Left ventricle myocardium inferior (tissue), 1 donor: ENCODE measurements at regions not wholly inside any gene's neighbourhood (a gene's known extent, or its start where the extent isn't known, plus 50 kb on each side); places are given as distances from the start of the nearest gene placed in this dataset.

ENCODE experiments used
- DNase-seq: peaks from one replicate; pipeline ENCODE4 v3.0.0-alpha.2; 2020
- H3K27ac ChIP-seq: fragments of 200-600 bp; replicated peaks from 2 replicates; pipeline ENCODE4 v1.8.0; 2021
- H3K27me3 ChIP-seq: fragments of 200-600 bp; 2 replicates; pipeline ENCODE4 v1.8.0; 2021; ENCODE audit warnings: low read depth
- H3K36me3 ChIP-seq: fragments of 200-600 bp; 2 replicates; pipeline ENCODE4 v1.8.0; 2021
- H3K4me1 ChIP-seq: fragments of 200-600 bp; 2 replicates; pipeline ENCODE4 v1.8.0; 2021
- H3K4me3 ChIP-seq: fragments of 200-600 bp; 2 replicates; pipeline ENCODE4 v1.8.0; 2021; ENCODE audit warnings: mild to moderate bottlenecking, moderate library complexity
- H3K9me3 ChIP-seq: fragments of 200-600 bp; replicated peaks from 2 replicates; pipeline ENCODE4 v1.8.0; 2021
- intact Hi-C: fragments of 100-400 bp; cut with micrococcal nuclease; formaldehyde crosslinking; loops from one replicate; pipeline ENCODE4 v1.11.0; 2022
- TF ChIP-seq, protein P1 (sequence below): fragments of 200-600 bp; IDR thresholded peaks from 2 replicates; pipeline ENCODE4 v1.8.0; 2021; ENCODE audit warnings: antibody characterized with exemption, mild to moderate bottlenecking, borderline replicate concordance
- donor health status: DM: no; HTN: yes; CAD: no; lungs with severe emphysema.

GRCh38 chr3:64924961-64925360, 237.2 kb upstream of the ADAMTS9 start:
- no peak overlapping the region for H3K27ac ChIP-seq
- H3K4me3 ChIP-seq, result no peak overlapping the region
- intact Hi-C loops, result no loop called here
- no peaks in the 10 kb centered on the region for H3K27me3 ChIP-seq
- no peak for DNase-seq
- peaks cover 22% of the 10 kb centered on the region for H3K4me1 ChIP-seq
- H3K36me3 ChIP-seq, result no peaks in the 10 kb centered on the region
- H3K9me3 ChIP-seq, result no peaks in the 10 kb centered on the region
- TF ChIP-seq, protein P1, sequence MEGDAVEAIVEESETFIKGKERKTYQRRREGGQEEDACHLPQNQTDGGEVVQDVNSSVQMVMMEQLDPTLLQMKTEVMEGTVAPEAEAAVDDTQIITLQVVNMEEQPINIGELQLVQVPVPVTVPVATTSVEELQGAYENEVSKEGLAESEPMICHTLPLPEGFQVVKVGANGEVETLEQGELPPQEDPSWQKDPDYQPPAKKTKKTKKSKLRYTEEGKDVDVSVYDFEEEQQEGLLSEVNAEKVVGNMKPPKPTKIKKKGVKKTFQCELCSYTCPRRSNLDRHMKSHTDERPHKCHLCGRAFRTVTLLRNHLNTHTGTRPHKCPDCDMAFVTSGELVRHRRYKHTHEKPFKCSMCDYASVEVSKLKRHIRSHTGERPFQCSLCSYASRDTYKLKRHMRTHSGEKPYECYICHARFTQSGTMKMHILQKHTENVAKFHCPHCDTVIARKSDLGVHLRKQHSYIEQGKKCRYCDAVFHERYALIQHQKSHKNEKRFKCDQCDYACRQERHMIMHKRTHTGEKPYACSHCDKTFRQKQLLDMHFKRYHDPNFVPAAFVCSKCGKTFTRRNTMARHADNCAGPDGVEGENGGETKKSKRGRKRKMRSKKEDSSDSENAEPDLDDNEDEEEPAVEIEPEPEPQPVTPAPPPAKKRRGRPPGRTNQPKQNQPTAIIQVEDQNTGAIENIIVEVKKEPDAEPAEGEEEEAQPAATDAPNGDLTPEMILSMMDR, result no peak

DNA sequence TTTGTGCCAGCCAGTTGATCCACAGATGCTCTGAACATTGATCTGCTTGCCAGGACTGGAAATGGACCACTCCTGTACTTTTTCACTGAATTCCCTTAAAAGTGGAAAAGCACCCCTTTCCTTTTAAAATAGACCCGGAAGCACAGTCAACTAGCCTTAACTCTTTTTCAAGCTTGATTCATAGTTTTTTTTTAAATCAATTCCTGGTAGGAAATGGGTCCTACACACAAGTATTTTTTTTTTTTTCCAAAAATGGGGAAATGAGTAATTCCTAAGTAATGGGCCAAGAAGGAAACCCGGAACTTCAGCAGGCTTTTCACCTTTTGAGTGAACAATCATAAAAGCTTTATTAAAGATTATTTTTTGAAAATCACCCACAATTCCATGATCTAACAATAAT, 234.4 kb upstream of the ADAMTS9 start:
- no peaks in the 10 kb centered on the region for H3K27me3 ChIP-seq
- TF ChIP-seq, protein P1, result no peak
- DNase-seq, result no peak
- H3K36me3 ChIP-seq, result no peaks in the 10 kb centered on the region
- intact Hi-C loops, result no loop called here
- peak overlapping the region; percentile 52 for H3K27ac ChIP-seq
- H3K9me3 ChIP-seq, result no peaks in the 10 kb centered on the region
- H3K4me1 ChIP-seq, result peaks cover 46% of the 10 kb centered on the region
- no peak overlapping the region for H3K4me3 ChIP-seq

GRCh38 chr3:64921281-64922065, 233.7 kb upstream of the ADAMTS9 start:
- Histone ChIP-seq H3K27me3 (no peaks in the 10 kb centered on the region), H3K27ac (peak overlapping the region; percentile 52), H3K4me1 (peaks cover 53% of the 10 kb centered on the region), H3K4me3 (no peak overlapping the region), H3K9me3 (no peaks in the 10 kb centered on the region), H3K36me3 (no peaks in the 10 kb centered on the region)
- intact Hi-C loops, result no loop called here
- TF ChIP-seq, protein P1, result no peak
- DNase-seq, result no peak

GRCh38 chr3:64919934-64920333, 232.1 kb upstream of the ADAMTS9 start:
- Histone ChIP-seq H3K27ac (peak overlapping the region; percentile 57), H3K9me3 (no peaks in the 10 kb centered on the region), H3K4me1 (peaks cover 68% of the 10 kb centered on the region), H3K27me3 (no peaks in the 10 kb centered on the region), H3K36me3 (no peaks in the 10 kb centered on the region), H3K4me3 (no peak overlapping the region)
- intact Hi-C loops, result no loop called here
- DNase-seq, result no peak
- TF ChIP-seq, protein P1, result no peak

- intact Hi-C loops, result no loop called here
- Histone ChIP-seq H3K36me3 (no peaks in the 10 kb centered on the region), H3K27me3 (no peaks in the 10 kb centered on the region), H3K9me3 (no peaks in the 10 kb centered on the region), H3K4me3 (no peak overlapping the region), H3K4me1 (peaks cover 69% of the 10 kb centered on the region), H3K27ac (peak overlapping the region; percentile 57)
- DNase-seq, result no peak
- TF ChIP-seq, protein P1, result no peak
Observed at GRCh38 chr3:64918989-64919388, 231.2 kb upstream of the ADAMTS9 start.
